ENCODE measurements at regions not wholly inside any gene's neighbourhood (a gene's known extent, or its start where the extent isn't known, plus 50 kb on each side); places are given as distances from the start of the nearest gene placed in this dataset.

DNA sequence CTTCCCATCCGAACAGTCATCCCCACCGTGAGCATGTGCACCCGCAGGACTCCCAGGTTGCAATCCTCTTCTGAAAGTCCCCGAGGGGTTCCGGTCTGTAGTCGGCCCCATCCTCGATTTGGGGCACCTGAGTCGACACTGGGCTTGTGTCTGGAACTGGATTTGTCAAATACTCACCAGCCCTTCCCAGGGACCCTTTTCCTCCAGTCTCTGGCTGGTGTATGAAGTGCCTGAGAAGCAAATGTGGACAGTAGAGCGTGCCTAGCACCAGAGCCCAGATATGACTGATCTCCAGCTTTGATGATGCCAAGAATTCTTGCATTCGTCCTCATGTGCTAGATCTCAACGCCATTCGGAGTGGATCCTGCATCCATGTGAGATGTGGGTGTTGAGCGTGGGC, 132.5 kb upstream of the ADARB2 start:
- H3K27me3 Mint-ChIP-seq (ENCODE audit: low read depth), result no peaks in the 10 kb centered on the region
- H3K4me3 Mint-ChIP-seq, result no peak overlapping the region
- DNase-seq, result no peak
- H3K9me3 Mint-ChIP-seq, result peaks cover 0 to 6% of the 10 kb centered on the region in 2 donors
- no peak overlapping the region for H3K27ac Mint-ChIP-seq
- no peak for ATAC-seq (replicated peaks in 1 of 2)
- H3K4me1 Mint-ChIP-seq (ENCODE audit: low read depth), result no peaks in the 10 kb centered on the region
- no peaks in the 10 kb centered on the region for H3K36me3 Mint-ChIP-seq (ENCODE audit: insufficient read depth in 2 of 2)

DNA sequence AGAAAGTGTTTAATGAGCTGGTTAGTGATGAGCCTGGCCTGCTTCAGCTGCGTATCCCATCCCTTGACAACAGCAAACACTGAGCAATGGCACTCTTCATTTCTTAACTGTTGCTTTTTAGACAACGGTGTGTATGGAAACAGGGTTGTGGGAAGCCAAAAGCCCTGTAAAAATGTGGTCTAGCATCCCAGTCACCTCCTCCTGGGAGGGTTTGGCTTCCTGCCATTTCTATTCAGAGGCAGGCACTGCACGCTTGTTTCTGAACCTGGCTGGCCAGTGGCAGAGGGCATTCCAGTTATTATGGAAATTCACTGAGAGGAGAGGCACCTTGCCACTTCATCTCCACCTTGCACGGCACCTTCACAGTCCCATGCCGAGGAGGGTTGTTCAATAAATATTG, 123.0 kb upstream of the ADARB2 start:
- peaks cover 2 to 9% of the 10 kb centered on the region in 2 donors for H3K9me3 Mint-ChIP-seq
- DNase-seq (no peak), ATAC-seq (replicated peaks in 1 of 2) (no peak)
- H3K27me3 Mint-ChIP-seq (ENCODE audit: low read depth), result no peaks in the 10 kb centered on the region
- H3K4me3 Mint-ChIP-seq, result no peak overlapping the region
- no peaks in the 10 kb centered on the region for H3K4me1 Mint-ChIP-seq (ENCODE audit: low read depth)
- no peaks in the 10 kb centered on the region for H3K36me3 Mint-ChIP-seq (ENCODE audit: insufficient read depth in 2 of 2)
- no peak overlapping the region for H3K27ac Mint-ChIP-seq

DNA sequence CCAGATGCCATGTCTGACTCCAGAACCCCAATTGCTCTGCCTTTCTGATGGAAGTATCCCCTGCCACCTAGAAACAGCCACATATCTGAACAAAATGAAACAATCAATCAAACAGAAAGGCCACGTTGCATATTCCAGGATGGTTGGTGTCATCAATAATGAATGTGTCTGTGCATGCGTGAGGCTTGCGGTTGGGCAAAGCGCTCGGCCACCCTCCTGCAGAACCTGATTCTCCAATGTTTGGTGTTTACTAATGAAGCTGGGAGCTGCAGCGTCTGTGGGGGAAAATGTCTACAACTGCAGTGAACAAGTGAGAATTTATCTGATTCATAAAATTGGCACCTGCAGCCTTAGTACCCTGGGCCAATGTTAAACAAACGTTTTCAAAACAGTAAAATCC, 121.2 kb upstream of the ADARB2 start:
- Mint-ChIP-seq H3K36me3 (ENCODE audit: insufficient read depth in 2 of 2) (no peaks in the 10 kb centered on the region), H3K4me1 (ENCODE audit: low read depth) (no peaks in the 10 kb centered on the region), H3K27ac (no peak overlapping the region), H3K4me3 (no peak overlapping the region), H3K27me3 (ENCODE audit: low read depth) (no peaks in the 10 kb centered on the region), H3K9me3 (peaks cover 0 to 3% of the 10 kb centered on the region in 2 donors)
- ATAC-seq (replicated peaks in 1 of 2), result no peak
- DNase-seq, result no peak

DNA sequence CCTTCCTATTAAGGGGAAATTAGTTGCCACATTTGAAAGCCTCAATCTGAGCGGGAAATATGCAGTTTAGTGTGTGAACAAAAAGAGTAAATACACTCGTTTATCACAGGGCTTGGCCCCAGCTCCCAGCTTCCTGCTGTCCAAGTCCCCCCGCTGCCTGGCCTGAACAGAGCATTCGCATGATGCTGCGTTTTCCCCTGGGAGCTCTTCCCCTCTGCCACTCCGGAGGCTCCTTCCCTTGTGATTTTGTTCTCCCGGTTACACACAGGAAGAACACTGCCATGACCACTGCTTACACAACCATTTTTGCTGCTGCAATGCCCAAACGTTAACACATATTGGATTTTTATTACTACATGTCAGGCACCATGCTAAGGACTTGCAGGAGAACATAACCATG, 120.7 kb upstream of the ADARB2 start:
- no peaks in the 10 kb centered on the region for H3K27me3 Mint-ChIP-seq (ENCODE audit: low read depth)
- DNase-seq, result no peak
- ATAC-seq (replicated peaks in 1 of 2), result no peak
- H3K9me3 Mint-ChIP-seq, result no peaks in the 10 kb centered on the region
- no peaks in the 10 kb centered on the region for H3K36me3 Mint-ChIP-seq (ENCODE audit: insufficient read depth in 2 of 2)
- no peak overlapping the region for H3K27ac Mint-ChIP-seq
- no peak overlapping the region for H3K4me3 Mint-ChIP-seq
- no peaks in the 10 kb centered on the region for H3K4me1 Mint-ChIP-seq (ENCODE audit: low read depth)

DNA sequence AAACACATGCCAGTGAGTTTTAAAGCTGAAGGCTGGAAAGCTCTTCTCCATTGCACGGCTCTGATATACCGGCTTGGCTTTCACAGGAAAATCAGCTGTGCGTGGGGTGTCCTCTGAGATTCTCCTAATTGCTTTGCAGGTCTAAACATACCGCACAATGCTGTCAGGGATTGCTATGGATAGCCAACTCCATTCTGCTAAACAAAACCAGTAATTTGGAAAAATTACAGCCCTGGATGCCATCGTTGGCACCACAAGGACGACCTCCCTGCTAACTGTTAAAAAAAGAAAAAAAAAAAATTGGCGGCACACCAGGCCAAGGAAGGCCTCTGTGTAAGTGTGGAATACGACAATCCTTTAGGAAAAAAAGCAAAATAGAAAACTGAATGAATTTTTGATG, 118.6 kb upstream of the ADARB2 start:
- no peaks in the 10 kb centered on the region for H3K4me1 Mint-ChIP-seq (ENCODE audit: low read depth)
- H3K9me3 Mint-ChIP-seq, result no peaks in the 10 kb centered on the region
- ATAC-seq (replicated peaks in 1 of 2), result no peak
- no peak overlapping the region for H3K4me3 Mint-ChIP-seq
- DNase-seq, result no peak
- no peak overlapping the region for H3K27ac Mint-ChIP-seq
- no peaks in the 10 kb centered on the region for H3K36me3 Mint-ChIP-seq (ENCODE audit: insufficient read depth in 2 of 2)
- no peaks in the 10 kb centered on the region for H3K27me3 Mint-ChIP-seq (ENCODE audit: low read depth)

DNA sequence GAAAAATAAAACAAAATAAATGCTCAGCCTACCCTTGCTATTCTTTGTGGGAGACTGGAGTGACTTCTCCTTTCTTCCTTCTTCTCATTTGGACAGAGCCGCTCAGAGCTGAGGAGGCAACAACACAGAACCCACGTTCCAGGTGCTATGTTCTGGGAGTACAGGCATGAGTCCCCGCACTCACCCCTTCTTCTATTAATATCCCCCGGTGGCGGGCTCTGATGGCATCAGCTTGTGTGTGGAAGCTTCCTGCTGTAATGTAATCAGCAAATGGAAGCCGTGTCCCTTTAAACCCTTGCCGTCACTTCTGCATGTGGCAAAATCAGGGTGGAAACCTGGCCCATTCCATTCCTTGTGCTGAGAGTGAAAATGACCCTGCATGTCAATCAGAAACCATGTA, 116.9 kb upstream of the ADARB2 start:
- Mint-ChIP-seq H3K9me3 (no peaks in the 10 kb centered on the region), H3K36me3 (ENCODE audit: insufficient read depth in 2 of 2) (no peaks in the 10 kb centered on the region), H3K4me1 (ENCODE audit: low read depth) (no peaks in the 10 kb centered on the region), H3K27me3 (ENCODE audit: low read depth) (no peaks in the 10 kb centered on the region), H3K27ac (no peak overlapping the region), H3K4me3 (no peak overlapping the region)
- DNase-seq (no peak), ATAC-seq (replicated peaks in 1 of 2) (no peak)

DNA sequence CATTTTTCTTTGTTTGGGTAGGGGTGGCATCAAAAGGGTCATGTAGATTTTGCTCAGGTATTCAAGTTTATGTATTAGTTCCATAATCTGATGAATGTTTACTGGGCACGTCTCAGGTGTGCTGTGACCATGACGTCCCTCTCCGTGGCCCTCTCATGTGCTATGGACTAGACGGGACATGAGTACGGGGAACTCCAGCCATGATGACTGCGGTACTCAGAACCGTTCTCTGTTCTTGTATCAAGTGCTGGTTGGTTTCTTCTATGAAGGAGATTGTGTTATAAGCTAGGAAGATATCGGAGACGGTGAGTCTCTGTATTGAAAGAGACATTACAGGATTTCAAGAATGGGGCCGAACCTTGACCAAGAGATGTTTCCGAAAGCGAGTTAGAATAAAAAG, 116.5 kb upstream of the ADARB2 start:
- ATAC-seq (replicated peaks in 1 of 2) (no peak), DNase-seq (no peak)
- Mint-ChIP-seq H3K36me3 (ENCODE audit: insufficient read depth in 2 of 2) (no peaks in the 10 kb centered on the region), H3K27me3 (ENCODE audit: low read depth) (no peaks in the 10 kb centered on the region), H3K4me3 (no peak overlapping the region), H3K9me3 (no peaks in the 10 kb centered on the region), H3K4me1 (ENCODE audit: low read depth) (no peaks in the 10 kb centered on the region), H3K27ac (no peak overlapping the region)

DNA sequence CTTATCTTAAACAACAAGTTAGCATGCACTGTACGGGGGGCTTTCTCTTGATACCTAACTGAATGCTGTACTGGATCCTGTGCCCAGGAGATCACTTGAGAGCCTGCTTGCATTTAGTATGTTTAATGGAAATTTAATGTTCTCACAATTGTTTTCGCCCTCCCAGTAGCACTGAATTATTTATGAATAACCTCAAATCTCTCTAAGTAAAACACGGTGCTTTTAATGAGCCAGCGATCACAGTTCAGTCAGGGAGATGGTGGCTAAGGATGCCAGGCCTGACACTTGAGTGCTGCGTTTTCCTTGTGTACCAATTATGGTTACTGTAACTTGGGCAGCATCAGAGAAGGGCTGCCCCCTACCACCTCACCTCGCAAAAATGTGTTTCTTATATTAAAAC, 115.5 kb upstream of the ADARB2 start:
- Mint-ChIP-seq H3K36me3 (ENCODE audit: insufficient read depth in 2 of 2) (no peaks in the 10 kb centered on the region), H3K27ac (no peak overlapping the region), H3K27me3 (ENCODE audit: low read depth) (no peaks in the 10 kb centered on the region), H3K4me1 (ENCODE audit: low read depth) (no peaks in the 10 kb centered on the region), H3K4me3 (no peak overlapping the region), H3K9me3 (no peaks in the 10 kb centered on the region)
- DNase-seq (no peak), ATAC-seq (replicated peaks in 1 of 2) (no peak)

DNA sequence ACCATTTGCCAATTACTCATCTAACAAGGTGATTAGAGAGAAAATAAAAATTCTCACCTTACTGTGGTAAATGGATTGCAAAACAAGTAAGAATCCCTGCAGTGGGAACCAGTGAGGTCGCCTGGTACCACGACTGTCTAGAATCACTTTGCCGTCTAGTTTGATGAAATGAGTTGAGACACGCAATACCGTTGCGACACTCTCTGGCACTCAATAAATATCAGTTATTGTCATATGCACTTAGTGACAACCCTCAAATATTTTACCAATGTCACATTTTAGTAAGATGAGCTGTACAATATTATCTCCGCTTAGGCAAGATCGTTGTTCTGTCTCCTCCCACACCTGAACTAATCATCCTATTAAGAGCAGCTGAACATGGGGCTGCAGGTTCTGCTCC, 114.4 kb upstream of the ADARB2 start:
- Mint-ChIP-seq H3K9me3 (no peaks in the 10 kb centered on the region), H3K4me1 (ENCODE audit: low read depth) (no peaks in the 10 kb centered on the region), H3K36me3 (ENCODE audit: insufficient read depth in 2 of 2) (no peaks in the 10 kb centered on the region), H3K27ac (no peak overlapping the region), H3K4me3 (no peak overlapping the region), H3K27me3 (ENCODE audit: low read depth) (no peaks in the 10 kb centered on the region)
- ATAC-seq (replicated peaks in 1 of 2) (no peak), DNase-seq (no peak)

DNA sequence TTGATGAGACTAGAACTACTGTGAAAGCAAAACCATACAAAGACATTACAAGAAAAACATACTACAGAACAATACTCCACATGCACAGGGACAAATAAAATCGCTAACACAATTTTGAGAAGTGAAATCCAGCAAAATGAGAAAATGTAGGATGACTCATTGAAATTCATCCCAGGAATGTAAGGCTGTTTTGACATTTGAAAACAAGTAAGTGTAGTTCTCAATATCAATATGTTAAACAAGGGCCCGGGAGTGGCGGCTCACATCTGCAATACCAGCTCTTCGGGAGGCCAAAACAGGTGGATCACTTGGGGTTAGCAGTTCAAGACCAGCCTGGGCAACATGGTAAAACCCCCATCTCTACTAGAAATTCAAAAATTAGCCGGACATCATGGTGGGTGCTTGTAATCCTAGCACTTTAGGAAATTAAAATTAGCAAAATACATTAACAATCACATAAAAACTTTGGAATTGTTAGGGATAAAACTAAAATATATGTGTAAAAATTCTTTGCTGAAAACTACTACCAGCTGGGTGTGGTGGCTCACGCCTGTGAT, 113.7 kb upstream of the ADARB2 start:
- Mint-ChIP-seq H3K36me3 (ENCODE audit: insufficient read depth in 2 of 2) (no peaks in the 10 kb centered on the region), H3K27ac (no peak overlapping the region), H3K9me3 (no peaks in the 10 kb centered on the region), H3K27me3 (ENCODE audit: low read depth) (no peaks in the 10 kb centered on the region), H3K4me3 (no peak overlapping the region), H3K4me1 (ENCODE audit: low read depth) (no peaks in the 10 kb centered on the region)
- no peak for ATAC-seq (replicated peaks in 1 of 2)
- no peak for DNase-seq

DNA sequence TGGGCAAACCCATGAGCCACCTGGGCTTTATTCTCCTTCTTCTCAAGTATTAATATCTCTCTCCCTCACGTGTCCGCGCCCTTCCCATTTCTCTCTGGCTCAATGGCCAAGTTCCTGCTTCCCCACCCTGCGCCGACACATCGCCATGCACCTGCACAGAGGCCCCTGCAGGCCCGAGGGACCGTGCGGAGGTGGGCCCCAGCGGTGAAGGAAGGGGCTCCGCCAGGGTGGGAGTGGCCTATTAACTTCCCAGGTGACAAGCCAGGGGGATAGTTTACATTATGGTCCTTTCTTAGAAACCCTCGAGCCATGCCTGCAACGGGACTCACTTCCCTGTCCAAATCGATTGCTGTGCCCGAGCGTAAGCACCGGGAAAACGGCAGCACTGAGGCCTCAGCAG, 110.0 kb upstream of the ADARB2 start:
- H3K27me3 Mint-ChIP-seq (ENCODE audit: low read depth), result peaks cover 8% of the 10 kb centered on the region
- H3K4me1 Mint-ChIP-seq (ENCODE audit: low read depth), result no peaks in the 10 kb centered on the region
- H3K9me3 Mint-ChIP-seq, result no peaks in the 10 kb centered on the region
- DNase-seq (no peak), ATAC-seq (replicated peaks in 1 of 2) (no peak)
- no peak overlapping the region for H3K27ac Mint-ChIP-seq
- no peak overlapping the region for H3K4me3 Mint-ChIP-seq
- no peaks in the 10 kb centered on the region for H3K36me3 Mint-ChIP-seq (ENCODE audit: insufficient read depth in 2 of 2)

DNA sequence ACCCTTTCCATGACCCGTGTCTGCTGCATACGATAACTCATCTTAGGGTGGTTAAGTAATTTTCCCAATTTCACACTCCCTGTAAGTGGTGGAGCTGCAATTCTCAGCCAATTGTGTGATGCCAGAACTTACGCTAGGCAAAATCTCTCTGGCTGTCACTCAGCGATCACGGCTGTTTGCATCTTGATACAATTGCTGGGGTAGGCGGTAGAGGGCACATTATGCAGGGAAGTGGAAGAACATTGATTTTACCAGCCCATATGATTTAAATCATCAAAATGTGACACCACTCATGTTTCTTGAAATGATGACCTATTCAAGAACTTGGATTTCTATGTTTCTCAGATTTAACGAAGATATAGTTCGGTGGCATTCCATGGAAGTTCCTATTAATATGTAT, 108.7 kb upstream of the ADARB2 start:
- no peak for ATAC-seq (replicated peaks in 1 of 2)
- Mint-ChIP-seq H3K4me1 (ENCODE audit: low read depth) (no peaks in the 10 kb centered on the region), H3K4me3 (no peak overlapping the region)

DNA sequence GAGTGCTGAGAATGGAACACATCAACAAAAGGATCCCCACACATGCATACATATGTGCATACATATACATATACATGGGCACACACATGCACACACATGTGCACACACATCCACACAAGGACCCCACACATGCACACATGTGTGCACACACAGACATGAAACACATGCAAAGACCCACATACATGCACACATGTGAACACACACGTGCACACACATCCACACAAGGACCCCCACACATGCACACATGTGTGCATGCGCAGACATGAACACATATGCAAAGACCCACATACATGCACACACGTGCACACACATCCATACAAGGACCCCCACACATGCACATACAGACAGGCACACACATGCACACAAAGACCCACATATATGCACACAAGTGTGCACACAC, 104.4 kb upstream of the ADARB2 start:
- no peaks in the 10 kb centered on the region for H3K4me1 Mint-ChIP-seq (ENCODE audit: low read depth)
- ATAC-seq (replicated peaks in 1 of 2) (no peak), DNase-seq (no peak)
- no peak overlapping the region for H3K4me3 Mint-ChIP-seq
- H3K36me3 Mint-ChIP-seq (ENCODE audit: insufficient read depth in 2 of 2), result no peaks in the 10 kb centered on the region
- no peak overlapping the region for H3K27ac Mint-ChIP-seq
- peaks cover 12% of the 10 kb centered on the region for H3K27me3 Mint-ChIP-seq (ENCODE audit: low read depth)
- H3K9me3 Mint-ChIP-seq, result peaks cover 0 to 4% of the 10 kb centered on the region in 2 donors

More for the DNA sequence above, 108.7 kb upstream of the ADARB2 start:
- peaks cover 0 to 4% of the 10 kb centered on the region in 2 donors for H3K9me3 Mint-ChIP-seq
- H3K36me3 Mint-ChIP-seq (ENCODE audit: insufficient read depth in 2 of 2), result no peaks in the 10 kb centered on the region
- peaks cover 8% of the 10 kb centered on the region for H3K27me3 Mint-ChIP-seq (ENCODE audit: low read depth)
- DNase-seq, result no peak
- no peak overlapping the region for H3K27ac Mint-ChIP-seq

DNA sequence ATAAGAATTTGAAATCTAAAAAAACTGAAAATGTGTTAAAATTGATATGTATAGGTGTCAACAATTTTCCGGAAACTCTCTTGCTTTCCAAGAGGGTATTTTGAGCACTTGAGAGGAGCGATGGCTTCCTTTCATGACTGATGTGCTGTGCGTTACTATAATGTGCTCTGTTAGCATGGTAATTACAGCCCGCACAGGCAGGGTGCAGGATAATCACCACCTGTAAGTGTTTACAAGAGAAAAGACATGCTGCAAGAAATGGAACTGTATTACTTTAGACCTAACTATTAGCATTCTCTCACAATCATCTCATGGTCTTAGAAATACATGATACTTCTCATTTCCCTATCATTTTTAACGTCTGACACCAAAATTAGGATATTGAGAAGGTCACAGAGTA, 92.4 kb upstream of the ADARB2 start:
- Mint-ChIP-seq H3K27me3 (ENCODE audit: low read depth) (peaks cover 9% of the 10 kb centered on the region), H3K27ac (no peak overlapping the region), H3K36me3 (ENCODE audit: insufficient read depth in 2 of 2) (peaks cover 0 to 2% of the 10 kb centered on the region in 2 donors), H3K4me3 (no peak overlapping the region), H3K4me1 (ENCODE audit: low read depth) (no peaks in the 10 kb centered on the region), H3K9me3 (peaks cover 2 to 6% of the 10 kb centered on the region in 2 donors)
- DNase-seq, result no peak
- ATAC-seq (replicated peaks in 1 of 2), result no peak
